Erythroblast (primary cell): ENCODE measurements at regions not wholly inside any gene's neighbourhood (a gene's known extent, or its start where the extent isn't known, plus 50 kb on each side); places are given as distances from the start of the nearest gene placed in this dataset.

Experiments
- GATA1 ChIP-seq: IDR thresholded peaks from 2 replicates; pipeline ENCODE4 v1.6.1; 2011; ENCODE audit warnings: low read depth, mild to moderate bottlenecking, control low read depth, low read length, moderate library complexity
- POLR2A ChIP-seq: IDR thresholded peaks from 2 replicates; pipeline ENCODE4 v1.6.1; 2011; ENCODE audit warnings: mild to moderate bottlenecking, low read length

DNA sequence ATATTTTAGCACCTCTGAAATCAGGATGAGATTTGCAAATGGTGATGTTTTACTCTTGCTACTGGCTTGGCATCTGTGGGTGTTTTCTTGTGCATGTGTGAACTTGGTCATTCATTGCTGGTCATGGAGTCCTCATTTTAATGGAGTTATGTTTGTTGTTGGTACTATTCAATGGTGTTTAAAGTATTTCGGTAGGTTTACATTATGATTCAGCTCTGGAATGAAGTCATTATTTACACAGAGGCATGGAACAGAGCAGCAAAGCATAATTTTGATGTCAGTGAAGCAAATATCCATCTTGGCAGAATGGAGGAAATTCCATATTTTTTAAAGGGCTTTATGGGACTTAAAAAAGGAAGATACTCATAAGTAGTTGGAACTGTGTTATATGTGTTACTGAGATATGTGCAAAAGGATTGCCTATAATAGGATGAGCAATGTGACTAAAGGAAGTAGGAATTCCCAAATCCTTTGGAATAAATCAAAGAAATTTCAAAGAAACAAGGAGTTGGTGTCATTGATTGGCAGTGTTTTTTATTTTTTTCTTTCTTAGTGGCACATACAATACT is 147.4 kb downstream of the ACTBL2 start:
- TF ChIP-seq POLR2A (no peak), GATA1 (no peak)
